Right forelimb (tissue), 1 donor: ENCODE measurements at regions not wholly inside any gene's neighbourhood (a gene's known extent, or its start where the extent isn't known, plus 50 kb on each side); places are given as distances from the start of the nearest gene placed in this dataset.
A peak's percentile ranks its signal among the peaks of the same experiment; 100 is the strongest.
"Not testable (repeated sequence)": the region's sequence is repeated elsewhere in the genome, so short reads cannot be mapped to it uniquely, and the experiment has no call there.

Source experiments
- DNase-seq: peaks from one replicate; pipeline ENCODE4 v3.0.0-alpha.2; 2018

DNA sequence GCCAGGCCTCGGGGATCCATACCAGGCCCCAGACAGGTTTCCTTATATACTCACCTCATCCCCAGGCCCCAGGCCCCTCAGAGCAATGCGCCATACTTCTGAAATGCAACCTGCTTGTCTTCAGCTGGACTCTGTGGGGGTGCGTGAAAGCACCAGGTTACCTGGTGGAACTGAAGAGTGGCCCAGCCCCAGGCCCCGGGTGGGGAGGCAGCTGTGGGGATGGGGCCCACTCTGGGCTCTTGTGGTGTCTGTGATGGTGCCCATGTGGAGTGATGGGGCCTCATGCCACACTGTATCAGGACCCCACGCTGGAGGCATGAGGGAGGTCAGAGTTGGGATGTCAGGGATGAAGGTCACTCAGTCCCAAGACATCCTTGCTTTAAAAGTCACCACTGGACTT, 999.0 kb downstream of the BRD1 start:
- DNase-seq: no peak

DNA sequence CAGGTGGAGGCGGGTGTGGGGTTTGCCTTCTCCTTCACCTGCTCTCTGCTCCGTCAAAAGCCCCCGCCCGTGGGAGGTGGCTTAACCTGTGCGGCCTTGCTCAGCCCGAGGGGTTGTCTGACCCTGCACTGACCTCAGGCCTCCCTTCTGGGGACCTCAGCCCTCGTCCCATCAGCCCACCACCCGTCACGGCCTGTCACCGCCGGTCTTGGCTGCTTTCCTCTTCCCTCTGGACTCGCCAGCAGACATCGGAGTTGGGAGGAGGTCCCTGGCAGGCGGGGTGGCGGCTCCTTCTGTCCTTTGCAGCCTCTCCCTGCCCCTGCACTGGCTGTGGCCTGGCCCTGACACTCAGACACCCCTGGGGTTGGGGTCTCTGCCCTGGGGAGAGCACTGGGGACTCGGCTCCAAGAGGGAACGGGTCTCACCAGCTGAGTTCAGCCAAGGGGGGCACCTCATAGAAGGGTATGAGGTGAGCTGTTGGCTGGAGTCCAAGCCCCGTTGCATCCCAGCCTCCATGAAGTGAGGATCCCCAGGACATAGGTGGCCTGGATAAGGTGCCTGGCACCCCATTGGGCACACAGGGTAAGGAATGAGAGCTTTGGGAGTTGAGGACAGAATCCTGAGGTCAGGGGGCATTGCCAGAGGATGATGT, 999.6 kb downstream of the BRD1 start:
- DNase-seq: peak; percentile 21

DNA sequence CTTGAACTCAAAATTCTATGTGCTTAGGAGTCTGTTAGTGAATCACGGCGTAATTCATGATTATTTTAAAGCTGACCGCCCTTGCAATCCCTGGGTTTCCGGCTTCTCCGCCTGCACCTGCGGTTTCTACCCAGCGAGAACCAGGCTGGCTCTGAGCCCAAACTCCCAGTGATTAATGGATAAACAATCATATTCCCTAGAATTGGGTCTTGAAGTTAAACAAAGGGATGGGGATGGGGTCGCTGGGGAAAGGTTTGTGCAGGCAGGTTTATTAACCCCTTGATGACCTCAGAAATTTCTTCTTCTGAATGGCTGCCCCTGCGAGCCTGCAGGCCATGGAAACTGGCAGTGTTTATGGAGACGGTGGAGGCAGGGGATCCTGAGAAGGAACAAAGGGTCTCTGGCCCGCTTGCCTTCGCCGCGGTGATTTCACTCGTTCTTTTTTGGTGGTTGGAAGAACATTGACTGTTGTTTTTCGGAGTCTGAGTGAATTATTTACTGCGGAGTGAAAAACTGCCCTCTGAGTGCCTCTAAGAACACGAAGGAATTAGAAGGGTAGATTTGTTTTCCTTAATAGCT, 1000.3 kb downstream of the BRD1 start:
- DNase-seq: peak; percentile 28

DNA sequence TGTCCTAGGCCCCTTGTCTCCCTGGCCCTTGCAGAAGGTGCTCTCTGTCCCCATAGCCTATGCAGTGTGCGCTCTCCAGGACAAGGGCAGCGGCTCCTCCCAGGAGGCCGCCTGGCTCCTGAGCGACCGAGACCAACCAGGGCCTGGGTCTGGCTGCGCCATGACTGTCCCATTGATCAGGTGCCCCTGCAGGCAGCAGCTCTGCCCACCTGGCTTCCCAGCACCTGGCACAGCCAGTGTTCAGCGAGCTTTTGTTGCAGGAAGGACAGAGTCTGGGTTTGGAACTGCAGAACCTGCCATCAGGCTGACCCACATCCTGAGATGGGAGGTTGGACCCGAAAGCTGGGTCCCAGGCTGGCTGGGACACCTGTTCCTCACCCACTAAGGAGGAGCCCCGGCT, 1001.1 kb downstream of the BRD1 start:
- no peak for DNase-seq

DNA sequence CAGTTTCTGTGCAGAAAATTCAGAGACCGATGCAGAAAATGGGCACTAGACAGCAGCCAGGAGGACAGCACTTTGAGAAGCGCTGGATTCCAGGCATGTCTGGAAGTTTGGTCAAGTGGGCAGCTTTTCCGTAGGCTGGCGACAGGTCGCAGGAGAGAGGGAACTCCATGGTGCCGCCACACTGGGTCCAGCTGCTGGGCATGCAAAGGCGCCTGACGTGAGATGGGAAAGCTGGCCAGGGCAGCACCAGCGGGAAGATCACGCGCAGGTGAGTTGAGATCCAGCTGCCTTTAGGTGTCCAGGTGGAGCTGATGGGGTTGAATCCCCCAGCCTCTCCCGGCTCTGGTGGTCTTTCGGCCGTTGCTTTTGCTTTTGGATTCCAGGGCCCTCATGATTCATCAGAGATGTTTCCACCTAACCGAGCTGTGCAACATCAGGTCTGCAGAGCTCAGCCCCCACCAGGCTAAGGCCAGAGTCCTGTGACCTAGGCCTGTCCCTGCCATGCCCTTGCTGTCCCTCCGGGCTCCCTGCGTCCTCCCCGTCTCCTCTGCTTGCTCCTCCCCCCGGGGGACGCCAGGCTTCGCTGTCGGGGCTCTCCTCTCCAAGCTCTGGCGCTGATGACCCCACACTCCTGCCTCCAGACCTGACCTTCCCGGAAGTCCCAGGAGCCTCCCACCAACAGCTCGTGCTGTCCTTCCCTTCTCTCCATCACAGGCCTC, 1001.7 kb downstream of the BRD1 start:
- DNase-seq: no peak

DNA sequence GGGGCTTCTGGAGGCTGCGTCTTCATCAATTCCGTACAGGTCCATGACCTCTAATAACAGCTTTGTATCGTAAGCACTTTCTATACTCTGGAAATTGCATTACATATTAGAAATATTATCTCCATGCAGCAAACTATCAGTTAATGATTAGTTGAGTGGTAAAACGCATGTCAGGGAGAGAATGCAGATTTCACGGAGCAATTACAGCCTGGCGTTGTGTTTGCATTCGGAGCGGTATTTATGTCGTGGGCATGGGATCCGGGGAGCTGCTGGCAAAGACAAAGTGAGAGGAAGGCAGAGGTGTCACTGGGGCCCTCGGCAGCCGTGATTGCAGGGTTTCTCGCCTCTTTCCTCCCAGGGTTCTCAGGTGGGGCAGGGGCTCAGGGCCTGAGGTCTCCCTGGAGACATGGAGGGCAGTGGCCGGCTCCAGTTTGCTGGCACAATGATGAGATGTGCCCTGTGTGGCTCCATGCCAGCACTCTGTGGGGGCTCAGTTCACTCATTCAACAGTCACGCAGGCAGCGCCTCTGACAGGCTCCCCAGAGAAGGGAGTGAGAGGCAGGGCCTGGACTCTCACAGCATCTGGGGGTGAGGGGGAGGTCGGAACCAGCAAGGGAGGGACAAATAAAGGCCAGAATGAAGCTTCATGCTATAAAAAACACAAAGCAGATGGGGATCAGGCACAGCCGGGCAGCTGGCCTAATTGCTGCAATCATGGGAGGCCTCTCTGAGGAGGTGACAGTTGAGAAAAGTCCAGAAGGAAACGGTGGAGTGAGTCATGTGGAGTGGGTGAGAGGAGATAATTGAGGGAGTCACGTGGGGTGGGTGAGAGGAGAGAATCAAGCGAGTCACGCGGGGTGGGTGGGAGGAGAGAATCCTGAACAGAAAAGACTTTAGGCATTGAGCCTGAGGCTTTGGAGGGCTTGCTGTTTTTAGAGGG, 1002.7 kb downstream of the BRD1 start:
- peak; percentile 16 for DNase-seq

DNA sequence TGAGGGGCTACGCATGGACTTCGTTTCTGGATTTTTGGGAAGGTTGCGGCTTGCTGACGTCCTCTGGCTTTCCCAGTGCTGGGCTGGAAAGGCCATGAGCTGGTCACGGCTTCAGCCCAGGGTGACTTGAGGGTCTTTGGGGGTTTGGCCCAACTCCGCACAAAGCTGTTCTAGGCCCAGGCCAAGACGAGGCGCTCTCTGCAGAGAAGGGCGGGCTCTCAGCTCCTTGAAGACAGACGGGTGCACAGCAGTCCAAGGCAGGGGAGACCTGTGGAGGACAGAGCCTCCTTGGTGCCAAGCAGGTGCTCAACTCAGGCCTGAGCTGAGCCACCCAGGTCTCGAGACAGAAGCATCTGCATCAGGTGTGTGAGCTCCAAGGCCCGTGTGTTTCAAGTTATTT, 1003.7 kb downstream of the BRD1 start:
- DNase-seq: peak; percentile 38

DNA sequence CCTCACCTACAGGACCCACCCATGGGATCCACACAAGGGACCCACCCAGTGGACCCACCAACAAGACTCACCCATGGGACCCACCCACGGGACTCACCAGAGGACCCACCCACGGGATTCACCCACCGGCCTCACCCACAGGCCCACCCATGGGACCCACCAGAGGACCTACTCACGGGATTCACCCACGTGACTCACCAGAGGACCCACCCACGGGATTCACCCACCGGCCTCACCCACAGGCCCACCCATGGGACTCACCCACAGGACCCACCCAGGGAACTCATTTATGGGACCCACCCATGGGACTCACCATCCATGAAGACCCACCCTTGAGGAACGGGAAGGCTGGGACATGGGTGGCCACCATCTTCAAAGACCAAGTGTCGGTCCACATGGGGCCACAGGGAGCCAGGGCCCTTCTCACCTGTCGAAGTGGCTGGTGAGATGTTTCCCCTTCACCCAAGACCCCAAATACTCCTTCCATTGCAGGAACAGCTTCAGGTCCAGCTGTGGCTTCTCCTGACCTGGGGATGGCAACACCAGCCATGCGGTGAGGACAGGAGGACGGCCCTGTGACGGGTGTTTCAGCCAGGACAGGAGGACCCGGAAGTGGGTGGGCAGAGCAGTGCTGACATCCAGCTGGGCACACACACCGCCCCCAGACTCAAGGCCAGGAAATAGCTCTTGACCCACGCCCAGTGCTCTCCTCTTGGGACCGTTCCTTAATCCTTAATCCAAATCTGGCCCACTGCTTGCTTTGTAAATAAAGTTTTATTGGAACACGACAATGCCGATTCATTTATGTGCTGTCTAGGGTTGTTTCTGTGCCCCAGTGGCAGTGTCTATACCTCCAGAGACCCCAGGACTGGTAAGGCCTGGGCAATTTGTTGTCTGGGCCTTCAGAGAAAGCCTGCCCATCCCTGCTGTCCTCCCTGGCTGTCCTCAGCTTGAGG, 1005.1 kb downstream of the BRD1 start:
- DNase-seq: peak; percentile 20

DNA sequence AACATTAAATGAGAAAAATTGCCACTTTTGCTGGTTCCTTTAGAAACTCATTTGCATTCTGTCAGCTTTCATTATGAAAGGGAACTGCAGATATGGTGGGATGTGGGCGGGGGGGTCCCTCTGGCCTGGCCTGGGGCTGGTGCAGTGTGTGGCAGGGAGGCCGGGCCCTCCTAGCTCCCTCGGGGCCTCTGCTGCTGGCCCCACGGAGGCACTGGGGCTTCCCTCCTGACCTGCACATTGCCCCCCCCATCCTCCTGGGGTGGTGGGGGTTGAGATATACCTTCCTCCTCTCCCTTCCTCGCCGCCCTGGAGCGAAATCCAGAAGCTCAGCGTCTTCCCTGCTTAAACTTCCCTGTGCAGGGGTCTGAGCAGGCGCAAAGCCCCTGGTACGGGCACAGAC, 1005.9 kb downstream of the BRD1 start:
- peak; percentile 19 for DNase-seq

DNA sequence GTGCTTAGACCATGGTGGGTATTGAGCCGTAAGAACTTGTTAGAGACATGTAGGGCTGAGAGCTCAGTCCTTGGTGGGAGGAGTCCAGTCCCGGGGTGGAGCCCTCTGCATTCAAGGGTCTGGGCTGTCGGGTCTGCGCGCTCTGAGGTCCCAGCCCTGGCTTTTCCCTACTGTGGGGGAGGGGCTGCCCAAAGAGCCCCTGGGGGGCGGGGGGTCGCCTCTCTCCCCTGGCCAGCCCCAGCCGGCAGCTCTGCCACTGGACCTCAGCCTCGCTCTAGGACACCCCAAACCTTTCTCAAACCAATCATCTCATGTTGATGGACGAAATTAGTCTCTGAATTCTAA, 1006.4 kb downstream of the BRD1 start:
- DNase-seq: peak; percentile 26

DNA sequence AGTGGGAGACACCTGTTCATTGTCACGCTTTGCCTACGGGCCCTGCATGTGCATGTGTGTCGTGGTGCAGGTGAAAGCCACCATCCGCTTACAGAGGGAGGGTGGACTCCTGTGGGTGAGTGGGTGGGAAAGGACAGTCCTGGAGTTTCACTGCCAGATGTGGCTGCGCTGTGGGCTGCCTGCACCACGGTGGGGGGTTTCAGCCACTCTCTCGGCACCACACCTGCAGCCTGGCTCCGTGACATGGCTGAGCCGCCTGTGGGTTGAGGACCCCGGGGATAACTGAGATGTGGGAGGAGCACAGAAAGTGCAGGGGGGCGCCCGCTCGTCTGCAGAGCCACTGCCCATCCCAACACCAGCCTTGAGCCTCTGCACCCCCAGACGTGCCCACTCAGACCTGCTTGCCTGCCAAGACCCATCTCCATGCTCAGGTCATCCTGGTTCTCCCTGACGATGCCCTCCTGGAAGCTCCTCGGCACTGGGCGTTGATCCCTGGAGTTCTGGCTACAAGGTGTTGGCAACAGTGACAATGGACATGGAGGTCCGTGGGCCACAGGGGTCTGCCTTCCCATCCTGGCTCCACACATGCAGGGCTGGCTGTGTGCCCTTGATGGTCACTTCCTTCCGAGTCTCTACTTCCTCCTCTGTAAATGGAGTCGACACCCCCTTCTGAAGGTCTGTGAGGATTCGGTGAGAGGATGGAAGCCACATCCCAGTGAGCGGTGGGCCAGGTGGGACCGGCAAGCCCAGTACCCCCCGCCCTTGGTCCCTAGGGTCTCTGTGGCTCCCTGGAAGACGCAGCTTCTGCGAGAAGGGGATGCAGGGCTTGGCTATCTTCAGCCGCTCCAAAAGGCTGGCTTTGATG, 1007.0 kb downstream of the BRD1 start:
- peak; percentile 30 for DNase-seq

DNA sequence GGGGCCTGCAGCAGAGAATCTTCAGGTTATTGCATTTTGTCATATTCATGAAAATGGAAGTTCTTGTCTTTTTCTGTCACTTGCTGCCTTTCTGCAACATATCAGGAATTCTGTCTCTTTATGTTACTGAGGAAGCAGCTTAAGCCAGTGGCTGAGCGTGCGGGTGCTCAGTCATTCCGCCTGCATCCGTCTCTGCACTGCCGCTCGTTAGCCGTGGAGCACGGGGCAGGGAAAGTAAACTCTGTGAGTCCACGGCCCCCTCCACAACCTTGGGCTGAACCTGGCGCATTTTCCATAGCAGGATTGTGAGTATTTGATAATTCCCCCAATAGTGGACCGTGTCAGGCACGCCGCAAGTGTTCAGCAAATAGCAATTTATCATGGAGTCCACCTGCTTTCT, 1007.7 kb downstream of the BRD1 start:
- peak; percentile 16 for DNase-seq

DNA sequence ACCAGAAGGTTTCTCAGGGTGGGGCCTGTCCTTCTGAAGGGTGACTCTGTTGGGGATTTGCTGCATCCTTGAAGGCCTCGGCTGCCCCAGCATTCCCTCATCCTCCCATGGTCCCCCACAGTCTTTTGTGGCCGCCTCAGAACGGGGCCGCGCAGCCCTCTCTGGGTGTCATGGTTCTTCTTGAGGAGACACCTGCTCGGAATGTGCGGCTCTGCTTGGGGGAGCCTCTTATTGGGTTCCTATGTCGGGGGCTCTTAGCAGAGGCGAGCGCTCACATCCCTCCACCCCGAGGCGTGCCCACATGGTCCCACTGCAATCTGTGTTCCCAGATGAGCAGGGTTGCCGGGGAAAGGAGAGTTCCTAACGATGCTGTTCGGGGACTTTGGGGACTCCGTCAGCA, 1008.4 kb downstream of the BRD1 start:
- peak; percentile 13 for DNase-seq

DNA sequence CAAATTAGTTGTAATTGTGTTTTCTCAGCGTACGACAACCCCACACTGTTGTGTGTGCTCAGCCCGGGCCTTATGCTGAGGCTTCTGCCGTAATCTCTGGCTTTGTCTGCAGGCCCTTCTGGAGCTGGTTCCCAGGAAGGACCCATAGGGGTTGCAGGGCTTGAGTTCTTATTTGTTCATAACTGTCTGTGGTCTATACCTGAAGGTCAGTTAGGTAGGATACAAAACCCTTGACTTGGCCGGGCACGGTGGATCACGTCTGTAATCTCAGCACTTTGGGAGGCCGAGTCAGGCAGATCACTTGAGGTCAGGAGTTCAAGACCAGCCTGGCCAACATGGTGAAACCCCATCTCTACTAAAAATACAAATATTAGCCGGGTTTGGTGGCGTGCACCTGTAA, 1010.2 kb downstream of the BRD1 start:
- DNase-seq: not testable (repeated sequence)

DNA sequence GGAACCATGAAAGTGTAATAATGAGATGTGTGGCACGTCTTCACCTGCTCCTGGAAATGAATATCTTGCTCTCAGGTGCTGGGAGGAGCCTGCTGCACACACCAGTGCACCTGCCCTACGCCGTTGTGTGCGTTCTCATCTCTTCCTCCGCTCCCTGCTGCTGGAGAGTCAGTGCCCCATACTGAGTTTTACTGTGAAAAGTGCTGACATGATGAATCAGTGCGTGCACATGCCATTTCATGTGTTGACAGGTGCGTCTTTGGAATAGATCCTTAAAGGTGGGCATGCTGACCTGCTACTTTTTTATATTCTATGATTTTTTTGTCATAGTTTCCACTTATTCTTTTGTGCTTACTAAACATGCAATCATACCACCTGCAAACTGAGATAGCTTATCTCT, 1015.8 kb downstream of the BRD1 start:
- no peak for DNase-seq

DNA sequence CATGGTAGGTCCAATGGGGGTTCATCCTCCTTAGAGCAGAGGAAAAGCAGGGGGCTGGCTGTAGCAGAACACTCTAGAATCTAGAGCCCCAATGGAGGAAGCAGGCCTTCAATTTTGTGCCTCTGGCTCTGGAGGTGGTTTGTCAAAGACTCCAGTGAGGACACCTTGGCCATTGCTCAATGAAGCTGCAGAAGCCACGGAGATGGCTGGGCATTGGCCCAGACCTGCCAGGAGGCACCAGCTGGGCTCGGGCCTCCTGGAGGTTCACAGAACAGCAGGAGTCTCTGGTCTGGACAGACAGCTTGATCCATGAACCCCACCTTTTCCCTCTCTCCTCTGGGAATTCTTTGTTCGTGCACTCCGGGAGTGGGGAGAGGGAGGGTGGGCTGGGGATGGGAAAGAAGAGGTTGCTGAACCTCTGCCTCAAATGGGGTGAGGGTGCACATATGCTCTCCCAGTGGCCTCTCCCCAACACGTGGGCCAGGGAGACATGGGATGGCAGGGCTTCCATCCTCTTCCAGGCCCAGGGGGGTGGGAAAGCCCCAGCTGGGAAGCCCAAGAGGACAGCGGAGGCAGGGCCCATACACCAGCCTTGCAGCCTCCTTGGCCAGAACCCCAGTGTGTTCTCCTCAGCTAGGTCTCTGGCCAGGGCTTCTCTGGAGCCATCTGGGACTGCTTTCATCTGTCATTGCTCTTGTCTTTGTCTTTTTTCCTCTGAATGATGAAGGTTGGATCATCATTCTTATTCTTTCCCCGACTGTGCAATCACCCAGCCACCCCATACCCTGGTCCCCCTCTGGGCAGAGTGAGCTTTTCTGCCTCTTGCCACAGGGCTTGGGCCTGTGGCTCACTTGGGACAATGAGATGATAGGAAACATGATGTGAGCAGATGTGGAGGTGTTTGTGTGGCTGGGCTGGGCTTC, 1019.4 kb downstream of the BRD1 start:
- DNase-seq: no peak

DNA sequence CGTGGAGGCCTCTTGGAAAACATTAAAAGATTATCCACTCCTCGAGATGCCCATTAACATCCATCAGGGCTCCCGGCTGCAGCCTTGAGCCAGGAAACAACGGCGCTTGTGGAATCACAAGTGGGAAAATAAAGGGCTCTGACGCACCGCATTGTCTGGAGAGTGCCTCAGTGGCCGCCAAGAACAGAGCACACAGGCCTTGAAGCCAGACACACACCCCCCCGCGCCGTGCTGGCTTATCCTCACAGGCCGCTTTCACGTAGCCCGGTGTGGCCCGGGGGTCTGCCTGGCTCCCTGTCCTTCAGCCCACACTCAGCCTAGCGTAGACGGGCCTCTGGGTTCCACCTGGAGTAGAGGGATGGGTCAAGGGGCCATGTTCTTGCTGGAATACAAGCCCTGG, 1020.5 kb downstream of the BRD1 start:
- no peak for DNase-seq

DNA sequence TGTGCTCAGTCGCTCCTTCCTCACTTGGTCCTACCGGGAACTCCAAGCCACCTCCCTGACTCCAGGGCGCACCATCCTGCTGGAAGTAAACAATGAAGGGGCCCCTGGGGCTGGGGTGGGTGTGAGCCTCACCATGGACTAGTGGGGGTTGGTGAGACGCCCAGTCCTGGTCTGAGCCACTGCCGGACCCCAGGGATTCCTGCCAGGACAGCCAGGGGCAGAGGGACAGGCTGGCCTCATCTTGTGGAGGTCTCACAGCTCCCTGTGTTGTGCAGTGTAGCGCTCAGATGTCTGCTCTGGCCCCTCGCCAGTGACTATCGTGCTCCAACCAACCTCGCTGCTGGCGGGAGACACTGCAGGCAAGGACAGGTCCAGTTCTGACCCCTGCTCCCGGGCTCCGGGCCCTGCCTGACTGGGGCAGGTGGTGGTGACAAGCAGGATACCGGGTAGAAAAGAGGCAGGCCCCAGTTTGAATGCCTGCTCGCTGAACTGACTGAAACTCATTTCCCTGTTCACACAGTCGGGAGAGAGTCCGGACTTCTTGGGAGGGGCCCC, 1021.4 kb downstream of the BRD1 start:
- no peak for DNase-seq

DNA sequence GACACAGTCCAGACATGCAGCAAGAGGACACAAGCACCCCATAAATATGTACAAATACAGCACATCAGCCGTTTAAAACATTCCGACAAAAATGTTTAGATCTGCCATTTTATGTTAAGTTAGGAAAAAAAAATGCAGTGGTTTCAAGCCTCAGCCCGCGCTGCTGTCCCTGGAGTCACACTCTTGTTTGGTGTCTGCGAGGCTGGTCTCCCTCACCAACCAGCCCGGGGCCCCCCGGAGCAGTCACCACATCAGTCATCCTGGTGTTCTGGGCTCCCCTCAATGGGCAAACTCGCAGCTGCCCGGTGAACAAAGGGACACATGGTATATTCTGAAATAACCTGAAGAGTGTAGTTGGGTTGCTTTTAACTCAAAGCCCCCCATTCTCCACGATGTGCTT, 1022.2 kb downstream of the BRD1 start:
- no peak for DNase-seq

DNA sequence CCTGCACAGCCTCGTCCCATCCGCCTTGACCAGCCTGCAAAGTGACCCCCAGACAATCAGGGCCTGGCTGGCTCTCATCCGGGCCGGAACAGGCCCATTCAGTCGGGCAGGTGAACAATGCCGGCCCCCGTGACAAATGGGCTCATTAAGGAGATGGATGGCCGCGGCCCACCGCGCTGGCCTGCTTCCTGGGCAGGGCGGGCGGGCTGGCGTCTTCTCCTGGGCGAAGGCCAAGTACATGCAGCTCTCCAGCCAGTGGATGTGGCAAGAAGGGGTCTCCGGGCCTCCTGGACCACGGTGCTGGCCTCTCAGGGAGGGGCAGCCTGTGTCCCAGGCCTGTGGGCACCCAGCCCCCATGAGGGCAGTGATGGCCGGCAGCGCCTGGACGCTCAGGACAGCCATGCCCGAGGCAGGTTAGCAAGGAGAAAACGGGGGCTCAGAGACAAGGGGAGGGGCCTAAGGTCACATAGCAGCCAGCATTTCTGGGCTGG, 1022.8 kb downstream of the BRD1 start:
- no peak for DNase-seq
